Activated naive CD4-positive, alpha-beta T cell treated with anti-CD3 and anti-CD28 coated beads, Interleukin-2, amount 50 U/mL, for 16 hours (primary cell): ENCODE measurements at regions not wholly inside any gene's neighbourhood (a gene's known extent, or its start where the extent isn't known, plus 50 kb on each side); places are given as distances from the start of the nearest gene placed in this dataset.

Source experiments
- DNase-seq: peaks from one replicate; pipeline ENCODE4 v3.0.0-alpha.2; 2020

- DNase-seq = no peak
These were observed 114.0 kb upstream of the SDK2 start for GRCh38 chr17:73758245-73758644.

GRCh38 chr17:73759324-73759723 is 115.1 kb upstream of the SDK2 start:
- no peak for DNase-seq

GRCh38 chr17:73759734-73760438 is 115.6 kb upstream of the SDK2 start:
- DNase-seq = no peak

GRCh38 chr17:73760439-73760758 is 116.2 kb upstream of the SDK2 start:
- no peak for DNase-seq

DNA sequence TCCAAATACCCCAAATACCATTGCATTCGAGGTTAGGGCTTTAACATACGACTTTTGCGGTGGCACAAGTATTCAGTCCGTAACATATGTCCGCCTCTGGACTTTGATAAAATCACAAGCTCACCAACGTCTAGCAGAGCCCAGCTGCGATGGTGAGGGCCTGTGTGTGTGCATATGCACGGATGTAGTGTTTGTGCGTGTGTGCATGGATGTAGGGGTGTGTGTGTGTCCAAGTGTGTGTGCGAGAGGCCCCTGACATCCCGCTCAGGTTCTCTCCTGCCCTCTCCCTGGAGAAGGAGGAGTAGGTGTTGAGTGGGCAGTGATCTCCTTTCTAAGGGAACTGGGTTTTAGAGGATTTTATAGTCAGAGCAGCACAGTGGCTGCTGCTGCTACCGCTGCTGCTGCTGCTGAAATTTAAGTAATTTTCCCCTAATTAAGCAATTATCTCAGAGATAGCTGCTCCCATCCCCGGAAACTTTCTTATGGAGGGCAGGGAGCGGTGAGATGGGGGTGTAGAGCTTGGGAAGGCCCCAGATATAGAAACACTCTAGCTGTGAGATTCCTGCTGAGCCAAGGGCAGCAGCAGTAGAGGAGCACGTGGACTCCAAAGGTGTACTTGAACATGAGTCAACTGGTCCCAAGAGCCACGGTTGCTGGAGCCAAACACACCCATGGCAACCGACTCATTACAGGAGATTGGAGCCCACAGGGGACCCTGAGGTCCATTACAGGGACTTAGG is 121.7 kb upstream of the SDK2 start:
- no peak for DNase-seq

DNA sequence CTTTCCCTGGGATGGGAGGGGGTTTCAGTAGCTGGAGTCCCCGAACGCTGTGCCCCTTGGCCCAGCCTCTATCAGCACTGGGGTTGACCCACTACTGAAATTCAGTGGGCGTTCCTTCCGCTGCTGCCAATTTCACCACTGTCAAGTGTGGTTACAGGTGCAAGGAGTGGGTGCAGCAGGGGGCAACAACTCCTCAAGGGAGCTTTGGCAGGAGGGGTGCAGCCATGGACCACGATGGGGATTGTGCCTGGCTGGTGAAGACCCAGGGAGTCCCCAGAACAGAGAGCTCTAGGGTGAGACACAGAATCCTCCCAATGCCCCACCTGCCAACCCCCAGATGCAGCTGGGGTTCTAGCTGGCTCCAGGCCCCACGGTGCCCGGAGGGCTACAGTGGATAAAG is 123.5 kb upstream of the SDK2 start:
- DNase-seq = no peak

DNA sequence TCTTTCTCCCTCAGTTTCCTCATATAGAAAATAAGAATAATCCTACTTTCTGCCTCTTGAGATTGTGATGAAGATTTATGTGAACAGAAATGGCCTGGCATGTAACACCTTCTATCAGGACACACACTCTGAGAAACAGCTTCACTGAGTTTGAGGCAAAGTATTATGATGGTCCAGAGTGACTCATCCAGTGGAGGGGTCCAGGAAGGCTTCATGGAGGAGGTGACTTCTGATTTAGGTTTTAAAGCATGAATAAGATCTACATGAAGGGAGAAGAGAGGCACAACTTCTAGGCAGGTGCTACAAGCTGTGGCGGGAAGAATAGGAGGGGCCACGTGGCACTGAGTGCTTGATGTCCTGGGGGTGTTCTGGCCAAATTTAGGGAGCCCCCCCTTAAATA is 124.4 kb upstream of the SDK2 start:
- DNase-seq = no peak

- no peak for DNase-seq
These were observed 125.2 kb upstream of the SDK2 start for GRCh38 chr17:73769479-73769878.

DNA sequence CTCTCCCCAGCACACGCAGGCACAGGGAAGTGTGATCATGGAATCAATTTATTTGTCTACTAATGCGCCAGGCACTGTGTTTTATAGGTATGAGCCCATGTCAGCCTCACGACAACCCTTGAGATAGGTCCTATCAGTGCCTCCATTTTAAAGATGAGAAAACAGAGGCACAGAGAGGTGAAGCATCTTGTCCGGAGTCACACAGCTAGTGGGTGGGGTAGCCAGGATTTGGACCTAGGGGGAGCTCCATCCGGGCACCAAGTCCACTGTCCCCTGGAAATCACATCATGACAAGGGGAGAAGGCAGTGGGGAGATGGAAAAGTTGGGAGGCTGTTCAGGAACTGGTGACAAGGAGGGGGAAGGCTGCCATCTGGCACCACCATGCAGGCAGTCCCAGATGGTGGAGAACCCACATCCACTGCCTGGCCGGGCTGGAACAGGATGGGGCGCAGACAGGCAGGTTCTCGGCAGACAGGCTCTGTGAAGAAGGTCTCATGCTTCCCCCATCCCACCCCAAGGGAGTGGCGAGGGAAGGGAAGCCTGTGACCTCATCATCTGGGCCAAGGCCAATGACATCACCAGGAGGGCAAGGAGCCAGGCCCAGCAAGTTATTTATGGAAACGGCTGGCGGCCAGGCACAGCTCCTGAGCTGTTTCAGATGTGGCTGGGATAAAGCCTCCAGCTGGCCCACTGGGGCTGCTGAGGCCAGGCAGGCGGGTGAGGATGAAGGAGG is 126.0 kb upstream of the SDK2 start:
- DNase-seq = no peak

- DNase-seq = no peak
These were observed 126.6 kb upstream of the SDK2 start for GRCh38 chr17:73770849-73771229.

DNA sequence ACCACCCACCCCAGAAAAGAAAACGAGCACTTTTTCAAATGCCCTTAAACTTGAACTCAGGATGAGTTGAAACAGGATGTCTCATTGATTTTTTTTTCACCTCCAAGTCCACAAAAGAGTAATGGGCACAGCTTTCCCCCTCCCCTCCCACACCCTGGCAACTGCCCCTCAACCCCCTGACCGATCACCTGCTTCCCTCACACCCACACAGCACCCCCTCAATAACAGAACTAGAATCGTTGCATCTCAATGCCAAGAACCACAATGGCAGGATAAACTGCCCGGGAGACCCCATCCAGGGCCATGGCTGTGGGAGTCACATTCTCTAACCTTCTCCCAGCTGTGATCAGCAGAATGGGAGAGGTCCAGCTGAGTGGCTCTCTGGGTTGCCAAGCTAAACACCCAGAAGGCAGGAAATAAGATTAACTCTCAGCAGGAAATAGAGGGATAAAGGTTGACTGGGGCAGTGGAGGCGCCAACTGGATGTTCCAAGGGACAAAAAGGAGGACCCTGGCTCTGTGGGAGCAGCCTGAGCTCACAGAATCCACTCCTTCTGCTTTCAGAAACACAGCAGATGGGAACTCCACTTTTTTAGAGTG is 128.0 kb upstream of the SDK2 start:
- no peak for DNase-seq

DNA sequence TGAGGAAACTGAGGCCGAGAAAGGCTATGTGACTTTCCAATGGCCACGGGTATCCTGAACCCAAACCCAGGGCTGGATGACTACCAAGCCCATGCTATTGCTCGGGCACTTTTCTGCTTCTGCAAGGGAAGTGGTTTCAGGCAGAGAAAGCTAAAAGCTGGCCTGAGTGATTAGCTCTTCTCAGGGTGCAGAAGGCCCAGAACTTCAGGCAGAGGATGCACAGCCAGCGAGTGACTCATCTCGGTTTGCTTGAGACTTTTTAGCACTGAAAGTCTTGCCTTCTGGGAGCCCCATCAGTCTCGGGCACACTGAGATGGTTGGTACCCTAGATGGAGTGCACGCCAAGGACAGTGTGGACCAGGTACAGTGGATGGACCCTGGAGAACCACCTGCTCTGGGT is 129.5 kb upstream of the SDK2 start:
- DNase-seq = no peak

DNA sequence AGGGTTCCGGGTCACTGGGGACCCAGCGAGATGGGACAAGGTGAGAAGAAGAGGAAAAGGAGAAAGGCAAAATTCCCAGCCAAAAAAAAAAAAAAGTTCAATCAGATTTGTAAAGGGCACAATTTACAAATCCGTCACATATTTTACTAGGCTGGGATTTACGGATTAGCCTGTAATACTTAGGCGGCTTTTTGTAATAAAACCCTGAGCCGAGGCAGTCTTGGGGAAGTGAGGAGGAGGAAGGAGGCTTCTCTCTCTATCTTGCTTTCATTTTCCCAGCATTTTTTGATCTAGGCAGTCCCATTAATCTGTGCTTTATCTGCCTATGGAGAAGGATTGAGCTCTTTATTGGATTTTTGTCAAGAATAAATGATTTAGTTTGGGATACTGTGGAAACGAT is 130.6 kb upstream of the SDK2 start:
- no peak for DNase-seq

- DNase-seq = no peak
These were observed 132.3 kb upstream of the SDK2 start for GRCh38 chr17:73776351-73777130.

- DNase-seq = no peak
These were observed 132.8 kb upstream of the SDK2 start for GRCh38 chr17:73777131-73777449.

GRCh38 chr17:73782231-73782630 is 138.0 kb upstream of the SDK2 start:
- no peak for DNase-seq

GRCh38 chr17:73782641-73783381 is 138.6 kb upstream of the SDK2 start:
- DNase-seq = no peak

- DNase-seq = no peak
These were observed 139.1 kb upstream of the SDK2 start for GRCh38 chr17:73783382-73783766.

DNA sequence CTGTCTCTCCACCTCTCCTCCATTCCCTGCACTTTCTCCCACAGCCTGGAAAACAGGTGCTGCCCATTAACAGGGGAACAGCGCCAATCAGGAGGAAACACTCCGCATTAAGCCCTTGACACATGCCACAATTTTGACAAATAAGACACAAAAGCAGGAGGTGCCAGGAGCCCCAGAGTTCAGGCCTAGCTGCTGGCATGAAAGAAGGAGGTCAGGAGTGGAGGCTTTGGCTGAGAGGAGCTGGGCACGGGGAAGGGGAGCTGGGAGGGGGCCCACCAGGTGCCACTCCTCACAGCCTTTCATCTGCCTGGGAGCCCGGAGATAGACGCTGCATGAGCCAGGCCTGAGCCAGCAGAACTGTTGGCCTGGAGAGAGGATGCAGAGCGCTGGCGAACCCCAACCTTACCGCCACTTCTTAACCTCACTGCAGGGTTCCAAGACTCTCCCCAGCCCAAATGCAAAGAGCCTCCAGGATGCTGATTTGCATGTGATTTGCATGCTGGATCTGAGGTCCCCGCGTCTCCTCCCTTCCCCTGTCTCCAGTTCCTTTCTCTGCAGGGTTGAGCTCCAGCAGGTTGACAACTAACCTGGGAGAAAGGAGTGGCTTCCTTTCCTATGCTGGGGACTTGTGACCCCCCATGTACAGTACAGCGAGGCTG is 139.8 kb upstream of the SDK2 start:
- DNase-seq = no peak

DNA sequence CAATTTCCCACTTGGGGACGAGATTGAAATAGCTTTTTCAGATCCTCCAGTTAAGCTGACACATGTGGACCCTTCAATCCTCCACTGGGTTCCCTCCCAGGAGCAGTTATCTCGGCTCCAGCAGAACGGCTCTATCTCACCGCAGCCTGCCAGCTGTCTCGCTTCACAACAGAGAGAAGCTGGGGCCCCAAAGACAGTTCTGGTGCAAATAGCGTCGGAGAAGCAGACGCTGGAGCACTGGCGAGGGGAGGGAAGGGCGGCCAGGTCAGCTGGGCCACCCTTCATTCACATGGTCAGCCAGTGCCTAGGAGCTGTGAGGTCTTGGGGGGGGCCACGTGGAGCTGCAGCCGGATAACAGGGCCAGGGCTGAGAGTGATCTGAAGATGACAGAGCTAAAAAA is 141.3 kb upstream of the SDK2 start:
- DNase-seq = no peak

- DNase-seq = no peak
These were observed 141.9 kb upstream of the SDK2 start for GRCh38 chr17:73785958-73786743.
